ENCODE measurements at regions not wholly inside any gene's neighbourhood (a gene's known extent, or its start where the extent isn't known, plus 50 kb on each side); places are given as distances from the start of the nearest gene placed in this dataset.
"Not testable (repeated sequence)": the region's sequence is repeated elsewhere in the genome, so short reads cannot be mapped to it uniquely, and the experiment has no call there.

- no peak for DNase-seq (ENCODE audit: low spot score)
Observed at GRCh38 chr12:83346333-83346732, 659.6 kb downstream of the TMTC2 start.

GRCh38 chr12:83343767-83344166, 657.1 kb downstream of the TMTC2 start:
- DNase-seq (ENCODE audit: low spot score) = no peak

- no peak for DNase-seq (ENCODE audit: low spot score)
Observed at GRCh38 chr12:83335748-83336147, 649.0 kb downstream of the TMTC2 start.

GRCh38 chr12:83326666-83327065, 640.0 kb downstream of the TMTC2 start:
- no peak for DNase-seq (ENCODE audit: low spot score)

GRCh38 chr12:83323866-83324265, 637.2 kb downstream of the TMTC2 start:
- DNase-seq (ENCODE audit: low spot score) = no peak

GRCh38 chr12:83322809-83323208, 636.1 kb downstream of the TMTC2 start:
- DNase-seq (ENCODE audit: low spot score) = no peak

GRCh38 chr12:83321971-83322370, 635.3 kb downstream of the TMTC2 start:
- DNase-seq (ENCODE audit: low spot score) = no peak

- DNase-seq (ENCODE audit: low spot score) = no peak
Observed at GRCh38 chr12:83320350-83320749, 633.6 kb downstream of the TMTC2 start.

- DNase-seq (ENCODE audit: low spot score) = no peak
Observed at GRCh38 chr12:83318386-83319098, 631.8 kb downstream of the TMTC2 start.

GRCh38 chr12:83317595-83317994, 630.9 kb downstream of the TMTC2 start:
- no peak for DNase-seq (ENCODE audit: low spot score)

- DNase-seq (ENCODE audit: low spot score) = no peak
Observed at GRCh38 chr12:83313827-83314226, 627.1 kb downstream of the TMTC2 start.

- DNase-seq (ENCODE audit: low spot score) = no peak
Observed at GRCh38 chr12:83313322-83313721, 626.6 kb downstream of the TMTC2 start.

- DNase-seq (ENCODE audit: low spot score) = no peak
Observed at GRCh38 chr12:83276904-83277303, 590.2 kb downstream of the TMTC2 start.

GRCh38 chr12:83271201-83271600, 584.5 kb downstream of the TMTC2 start:
- no peak for DNase-seq (ENCODE audit: low spot score)

- no peak for DNase-seq (ENCODE audit: low spot score)
Observed at GRCh38 chr12:83265808-83266207, 579.1 kb downstream of the TMTC2 start.

- DNase-seq (ENCODE audit: low spot score) = no peak
Observed at GRCh38 chr12:83261998-83262397, 575.3 kb downstream of the TMTC2 start.

GRCh38 chr12:83260126-83260525, 573.4 kb downstream of the TMTC2 start:
- not testable (repeated sequence) for DNase-seq (ENCODE audit: low spot score)

GRCh38 chr12:83257726-83258125, 571.0 kb downstream of the TMTC2 start:
- no peak for DNase-seq (ENCODE audit: low spot score)

GRCh38 chr12:83256562-83256961, 569.9 kb downstream of the TMTC2 start:
- no peak for DNase-seq (ENCODE audit: low spot score)

GRCh38 chr12:83250866-83251265, 564.2 kb downstream of the TMTC2 start:
- no peak for DNase-seq (ENCODE audit: low spot score)

- DNase-seq (ENCODE audit: low spot score) = no peak
Observed at GRCh38 chr12:83245156-83245555, 558.5 kb downstream of the TMTC2 start.

GRCh38 chr12:83244001-83244400, 557.3 kb downstream of the TMTC2 start:
- no peak for DNase-seq (ENCODE audit: low spot score)

- not testable (repeated sequence) for DNase-seq (ENCODE audit: low spot score)
Observed at GRCh38 chr12:83233987-83234386, 547.3 kb downstream of the TMTC2 start.

GRCh38 chr12:83226960-83227359, 540.3 kb downstream of the TMTC2 start:
- not testable (repeated sequence) for DNase-seq (ENCODE audit: low spot score)
